GM18499 (cell line): ENCODE measurements at regions not wholly inside any gene's neighbourhood (a gene's known extent, or its start where the extent isn't known, plus 50 kb on each side); places are given as distances from the start of the nearest gene placed in this dataset.

Experiments used
- ATAC-seq: cut with Tn5 transposase; IDR thresholded peaks from one replicate; pipeline ENCODE4 v1.9.1; 2021; ENCODE audit warnings: moderate number of reproducible peaks; ENCODE audit not compliant: insufficient read depth, unreplicated experiment

DNA sequence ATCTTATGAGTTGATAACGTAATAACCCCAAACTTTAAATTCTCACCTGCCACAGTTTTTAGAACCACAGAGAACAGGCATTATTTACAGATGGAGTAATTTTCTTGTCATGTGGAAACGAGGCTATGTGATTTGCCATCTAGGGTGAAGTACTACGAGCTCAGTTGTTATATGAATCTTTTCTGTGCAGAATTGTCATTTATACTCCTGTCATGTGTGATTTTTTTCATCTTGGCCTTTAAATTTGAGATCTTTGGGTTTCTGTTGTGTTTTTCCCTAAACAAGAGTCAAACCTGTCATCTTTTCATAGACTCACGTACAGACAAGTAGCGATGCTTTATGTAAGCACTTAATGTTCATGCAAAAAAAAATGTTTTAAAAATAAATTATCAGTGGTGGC is 153.7 kb upstream of the TAC1 start:
- no peak for ATAC-seq

GRCh38 chr7:97580205-97580604 is 151.7 kb upstream of the TAC1 start:
- no peak for ATAC-seq

GRCh38 chr7:97595439-97595838 is 136.4 kb upstream of the TAC1 start:
- no peak for ATAC-seq

- peak; percentile 82 for ATAC-seq
Observed at GRCh38 chr7:97601931-97602457, 129.9 kb upstream of the TAC1 start.

DNA sequence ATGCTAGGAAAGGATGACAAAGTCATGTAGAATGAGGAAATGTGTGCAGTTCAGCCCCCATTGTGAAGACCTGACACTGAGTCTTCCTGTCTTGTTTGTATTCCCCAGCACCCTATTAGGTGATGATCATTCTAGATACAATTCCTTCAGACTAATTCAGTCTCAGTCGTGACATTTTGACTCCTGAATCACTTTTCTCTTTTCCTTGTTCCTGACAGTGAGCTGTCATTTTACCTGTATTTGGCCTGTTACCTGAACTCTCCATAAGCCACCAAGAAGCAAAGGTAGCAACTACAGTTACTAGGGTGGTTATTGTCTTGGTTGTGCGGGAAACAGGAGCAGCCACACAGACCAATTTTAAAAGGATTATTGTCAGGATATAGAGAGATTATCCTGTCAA is 111.4 kb upstream of the TAC1 start:
- ATAC-seq = no peak

GRCh38 chr7:97623333-97623732 is 108.6 kb upstream of the TAC1 start:
- peak; percentile 97 for ATAC-seq

- no peak for ATAC-seq
Observed at GRCh38 chr7:97630116-97630515, 101.8 kb upstream of the TAC1 start.

DNA sequence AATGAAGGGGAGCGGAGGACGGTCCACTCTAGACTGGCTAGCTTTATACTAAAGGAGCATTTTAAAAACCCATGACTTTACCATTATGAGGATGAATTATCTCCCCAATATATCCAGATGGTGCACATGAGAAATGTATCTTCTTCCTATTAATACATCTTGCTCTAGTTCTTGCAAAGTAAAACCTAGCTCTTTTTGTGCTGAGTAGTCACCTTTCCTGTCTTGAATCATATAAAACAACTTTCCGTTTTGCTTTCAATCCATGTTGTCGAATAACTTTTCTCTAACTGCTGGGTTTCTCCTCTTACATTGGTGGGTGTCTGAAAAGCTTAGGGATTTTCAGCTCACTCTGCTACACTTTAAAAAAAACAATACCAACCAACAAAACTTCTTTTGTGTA is 96.3 kb upstream of the TAC1 start:
- no peak for ATAC-seq

- no peak for ATAC-seq
Observed at GRCh38 chr7:97639036-97639435, 92.8 kb upstream of the TAC1 start.

DNA sequence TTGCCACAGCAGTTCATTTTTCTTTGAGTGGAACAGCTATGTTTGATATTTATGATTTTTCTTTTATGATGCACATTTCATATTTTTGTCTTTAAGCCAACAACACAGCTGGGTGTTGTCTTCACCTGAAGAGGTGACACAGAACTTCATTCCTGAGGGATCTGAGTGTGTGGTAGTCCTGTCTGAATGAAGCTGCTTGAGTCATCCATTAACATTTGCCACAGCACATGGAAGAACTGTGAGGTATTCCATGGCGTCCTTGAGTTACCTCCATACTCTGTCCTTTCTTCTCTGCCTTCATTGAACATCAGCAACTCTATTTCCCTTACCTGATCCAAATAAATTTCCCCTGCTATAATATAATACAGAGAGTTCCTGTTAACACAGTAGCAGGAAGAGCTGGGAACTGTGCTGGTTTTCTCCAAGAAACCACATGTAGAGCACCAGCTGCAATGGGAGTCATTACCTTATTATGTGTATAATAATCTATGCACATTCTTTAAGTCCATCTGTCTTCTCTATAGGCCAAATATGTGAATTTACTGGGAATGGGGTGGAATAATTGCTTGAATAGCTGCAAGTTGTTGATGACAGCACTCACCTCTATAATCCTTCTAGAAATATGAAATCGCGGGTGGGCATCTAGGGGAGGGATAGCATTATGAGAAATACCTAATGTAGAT is 72.4 kb upstream of the TAC1 start:
- no peak for ATAC-seq

- ATAC-seq = no peak
Observed at GRCh38 chr7:97667359-97667758, 64.5 kb upstream of the TAC1 start.

GRCh38 chr7:97671571-97671970 is 60.3 kb upstream of the TAC1 start:
- no peak for ATAC-seq

DNA sequence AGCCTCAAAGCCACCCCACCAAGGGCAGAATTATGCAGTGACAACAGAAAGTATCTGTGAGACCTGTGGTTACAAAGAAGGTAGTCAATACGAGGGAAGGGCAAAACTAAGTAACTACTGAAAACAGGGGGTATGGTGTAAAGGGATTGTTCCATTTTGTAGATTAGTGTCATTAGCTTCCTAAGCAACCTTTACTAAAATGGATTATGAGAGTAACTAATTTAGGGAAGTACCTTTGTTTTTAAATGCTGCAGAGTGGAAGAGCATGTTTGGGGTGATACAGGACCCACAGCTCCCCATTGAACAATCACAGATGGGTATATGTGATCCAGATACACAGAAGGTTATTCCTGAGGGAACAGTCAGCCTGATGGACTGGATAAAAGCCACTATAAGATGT is 51.3 kb upstream of the TAC1 start:
- ATAC-seq = no peak
